SU-DHL-6 (cell line): ENCODE measurements at regions not wholly inside any gene's neighbourhood (a gene's known extent, or its start where the extent isn't known, plus 50 kb on each side); places are given as distances from the start of the nearest gene placed in this dataset.

Experiments used
- EZH2phosphoT487 ChIP-seq: fragments of 200-600 bp; sonication (generic), shearing (Covaris generic); conservative IDR thresholded peaks from 2 replicates; pipeline ENCODE4 v1.6.1; 2018; ENCODE audit warnings: mild to moderate bottlenecking, antibody characterized with exemption, low read length, moderate library complexity, mixed read lengths
- TF ChIP-seq, protein P1 (sequence below): fragments of 200-600 bp; sonication (generic); IDR thresholded peaks from one replicate; pipeline ENCODE4 v1.5.1; 2017; ENCODE audit warnings: antibody characterized with exemption, mild to moderate bottlenecking, low read length, moderate library complexity; ENCODE audit not compliant: insufficient read depth, poor library complexity, severe bottlenecking

DNA sequence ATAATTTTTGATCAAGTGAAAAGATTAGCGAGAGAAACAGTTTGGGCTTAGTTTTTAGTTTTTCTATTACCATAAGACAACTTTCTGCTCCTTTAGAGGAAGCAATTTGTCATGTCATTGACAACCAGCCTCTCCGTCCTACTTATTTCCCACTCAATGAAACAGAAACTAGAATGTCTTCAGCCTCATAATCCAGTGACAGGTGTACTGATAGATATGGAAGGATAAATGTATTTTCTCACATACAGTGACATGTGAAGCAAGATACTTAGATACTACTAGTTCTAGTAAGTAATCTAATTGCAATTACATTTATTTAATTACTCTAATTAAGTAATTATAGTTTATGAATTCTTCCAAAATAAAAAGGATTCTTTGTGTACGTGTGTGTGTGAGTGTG, 429.7 kb downstream of the CDH10 start:
- TF ChIP-seq, protein P1, sequence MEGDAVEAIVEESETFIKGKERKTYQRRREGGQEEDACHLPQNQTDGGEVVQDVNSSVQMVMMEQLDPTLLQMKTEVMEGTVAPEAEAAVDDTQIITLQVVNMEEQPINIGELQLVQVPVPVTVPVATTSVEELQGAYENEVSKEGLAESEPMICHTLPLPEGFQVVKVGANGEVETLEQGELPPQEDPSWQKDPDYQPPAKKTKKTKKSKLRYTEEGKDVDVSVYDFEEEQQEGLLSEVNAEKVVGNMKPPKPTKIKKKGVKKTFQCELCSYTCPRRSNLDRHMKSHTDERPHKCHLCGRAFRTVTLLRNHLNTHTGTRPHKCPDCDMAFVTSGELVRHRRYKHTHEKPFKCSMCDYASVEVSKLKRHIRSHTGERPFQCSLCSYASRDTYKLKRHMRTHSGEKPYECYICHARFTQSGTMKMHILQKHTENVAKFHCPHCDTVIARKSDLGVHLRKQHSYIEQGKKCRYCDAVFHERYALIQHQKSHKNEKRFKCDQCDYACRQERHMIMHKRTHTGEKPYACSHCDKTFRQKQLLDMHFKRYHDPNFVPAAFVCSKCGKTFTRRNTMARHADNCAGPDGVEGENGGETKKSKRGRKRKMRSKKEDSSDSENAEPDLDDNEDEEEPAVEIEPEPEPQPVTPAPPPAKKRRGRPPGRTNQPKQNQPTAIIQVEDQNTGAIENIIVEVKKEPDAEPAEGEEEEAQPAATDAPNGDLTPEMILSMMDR: no peak
- no peak for TF ChIP-seq EZH2phosphoT487
